HT-29 (cell line): ENCODE measurements at regions not wholly inside any gene's neighbourhood (a gene's known extent, or its start where the extent isn't known, plus 50 kb on each side); places are given as distances from the start of the nearest gene placed in this dataset.

Source experiments
- DNase-seq: peaks from one replicate; pipeline ENCODE4 v3.0.0-alpha.2; 2015; ENCODE audit warnings: low spot score

DNA sequence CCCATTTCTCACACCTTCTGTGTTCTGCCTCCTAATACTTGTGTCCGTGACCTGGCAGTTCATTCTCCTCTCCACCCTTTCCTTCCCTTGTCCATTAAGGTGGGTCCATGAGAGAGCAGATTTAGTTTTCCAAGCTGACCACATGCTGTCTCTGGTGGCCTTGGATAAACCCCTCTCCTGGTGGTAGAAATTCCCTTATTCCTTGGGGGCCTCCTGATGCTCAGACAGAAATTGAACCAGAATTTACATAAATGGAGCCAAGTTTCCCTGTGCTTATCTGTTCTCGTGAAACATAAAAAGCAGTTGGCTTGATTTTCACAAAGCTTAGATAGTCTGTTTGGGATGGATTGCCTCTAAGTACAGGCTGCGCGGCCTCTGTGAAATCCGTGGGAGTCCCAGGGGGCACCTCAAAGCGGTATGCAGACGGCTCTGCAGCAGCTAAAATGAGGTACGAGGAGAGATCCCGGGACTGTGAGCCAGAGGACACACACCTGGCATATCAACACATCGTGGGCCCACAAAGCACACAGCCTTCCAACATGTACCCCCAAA lies 101.0 kb upstream of the NMNAT3 start:
- no peak for DNase-seq

DNA sequence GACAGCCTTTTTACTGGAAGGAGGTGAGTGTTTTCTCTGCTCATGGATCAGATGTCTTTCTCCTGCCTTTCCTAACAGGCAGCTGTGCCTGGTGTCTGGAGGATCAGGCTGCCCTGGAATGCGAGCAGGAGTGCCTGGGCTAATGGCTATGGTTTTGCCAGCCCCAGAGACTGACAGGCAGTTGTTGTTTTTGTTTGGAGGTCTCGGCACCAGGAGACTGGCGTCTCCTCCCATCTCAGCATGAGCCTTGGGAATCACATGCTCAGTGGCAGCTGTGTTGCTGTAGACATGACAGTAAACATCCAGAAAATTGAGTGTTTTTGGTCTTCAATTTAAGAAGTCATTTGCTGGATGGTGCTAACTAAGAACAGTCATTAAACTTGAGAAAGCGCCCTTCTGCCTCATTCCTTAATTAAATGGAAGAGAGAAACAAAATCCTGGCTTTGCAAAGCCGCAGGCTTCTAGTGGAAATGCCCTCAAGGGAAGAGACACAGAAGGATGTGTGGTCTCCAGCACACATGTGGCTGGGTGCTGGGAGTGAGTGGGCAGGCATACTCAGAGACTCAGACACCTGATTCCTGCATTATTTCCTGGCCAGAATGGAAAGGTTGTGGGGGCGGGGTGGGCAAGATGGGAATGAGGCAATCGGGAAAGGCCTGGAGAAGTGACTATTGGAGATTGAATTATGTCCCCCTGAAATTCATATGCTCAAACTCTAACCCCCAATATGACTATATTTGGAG lies 97.0 kb upstream of the NMNAT3 start:
- DNase-seq = no peak

DNA sequence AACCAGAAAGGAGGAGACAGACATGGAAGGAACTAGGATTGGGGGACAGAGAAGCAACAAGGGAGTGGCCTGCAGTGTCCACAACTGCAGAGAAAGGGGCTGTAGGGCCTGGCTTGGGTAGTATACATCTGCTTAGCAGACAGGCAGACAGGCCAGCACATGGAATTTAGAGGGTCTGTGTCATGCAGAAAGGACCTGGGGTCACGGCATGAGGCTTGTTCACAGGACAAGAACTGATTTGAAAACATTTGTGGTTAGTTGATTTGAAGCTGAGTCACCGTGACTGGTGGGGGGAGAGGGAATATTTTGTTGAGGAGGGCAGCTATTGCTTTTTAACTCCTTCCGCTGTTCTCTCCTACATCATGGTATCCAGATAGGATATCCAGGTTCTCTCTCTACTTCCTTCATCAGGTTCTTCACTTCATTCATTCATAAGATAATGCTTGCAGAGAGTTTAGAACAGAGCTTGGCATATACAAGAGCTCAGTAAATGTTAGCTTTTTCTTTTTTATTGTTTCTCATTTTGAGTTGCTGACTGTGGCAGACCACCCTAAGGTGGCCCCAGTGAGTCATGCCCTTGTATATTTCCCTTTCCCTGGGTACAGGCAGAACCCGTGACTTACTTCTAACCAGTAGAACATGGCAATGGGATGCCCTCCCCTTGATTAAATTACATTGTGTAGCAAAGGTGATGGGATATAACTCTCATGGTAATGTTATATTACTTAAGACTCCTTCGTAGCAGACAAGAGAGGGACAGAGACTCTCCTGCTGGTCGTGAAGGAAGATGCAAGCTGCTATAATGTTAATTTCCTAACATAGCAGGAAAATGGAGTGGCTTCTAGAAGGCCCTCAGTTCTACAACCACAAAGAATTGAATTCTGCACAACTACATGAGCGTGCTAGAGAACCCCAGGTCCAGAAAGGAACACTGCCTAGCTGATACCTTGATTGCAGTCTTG lies 95.0 kb upstream of the NMNAT3 start:
- no peak for DNase-seq

- DNase-seq = no peak
Observed at GRCh38 chr3:139771331-139771730, 93.6 kb upstream of the NMNAT3 start.

DNA sequence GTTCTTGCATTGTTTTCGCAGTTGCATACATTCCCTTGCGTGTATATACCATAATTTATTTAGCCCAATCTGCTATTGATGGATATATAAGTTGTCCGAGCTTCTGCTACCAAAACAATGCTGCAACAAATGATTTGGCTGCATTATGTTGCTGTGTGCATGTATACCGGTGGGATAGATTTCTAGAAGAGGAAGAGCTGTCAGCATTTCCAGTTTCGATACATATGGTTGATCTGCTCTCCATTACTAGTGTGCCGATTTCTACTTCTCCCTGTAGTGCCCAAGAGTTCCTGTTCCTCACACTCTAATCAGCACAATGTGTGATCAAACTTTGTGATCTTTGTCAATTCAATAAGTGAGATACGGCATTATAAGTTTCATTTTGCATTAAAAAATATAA lies 92.8 kb upstream of the NMNAT3 start:
- DNase-seq = no peak

DNA sequence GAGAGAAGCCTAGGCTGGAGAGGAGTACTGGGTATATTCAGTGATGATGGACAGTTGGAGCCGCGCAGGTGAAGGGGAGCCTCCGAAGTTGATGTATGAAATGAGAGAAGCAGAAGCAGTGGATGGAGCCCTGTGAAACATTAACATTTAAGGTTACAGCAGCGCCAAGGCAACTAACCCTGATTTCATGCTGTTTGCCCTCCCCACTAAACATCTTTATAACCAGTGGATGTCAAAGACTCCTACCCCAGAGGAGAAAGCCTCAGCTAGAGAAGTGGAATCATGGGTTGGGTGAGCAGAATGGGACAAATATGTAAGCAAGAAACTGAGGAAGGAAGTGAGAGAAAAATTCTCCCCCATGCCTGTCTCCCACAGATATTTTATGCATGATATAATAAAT lies 92.0 kb upstream of the NMNAT3 start:
- DNase-seq = no peak

DNA sequence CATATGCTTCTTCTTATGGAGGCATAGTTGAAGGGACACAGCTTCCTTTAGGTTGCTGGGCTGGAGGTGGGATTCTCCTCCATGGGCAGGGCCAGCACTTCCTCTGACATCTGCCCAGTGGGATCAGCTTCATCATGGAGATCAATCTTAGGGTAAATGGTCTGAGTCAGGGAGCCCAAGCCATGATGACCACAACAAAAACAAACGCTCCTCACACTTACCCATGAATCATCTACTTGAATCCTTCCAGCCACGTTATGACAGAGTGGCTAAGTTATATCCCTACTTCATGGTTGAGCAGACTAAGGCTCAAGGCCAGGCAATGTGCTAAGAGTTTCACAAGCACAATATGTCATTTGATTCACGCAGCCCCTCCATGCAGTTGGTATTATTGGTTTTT lies 87.2 kb upstream of the NMNAT3 start:
- no peak for DNase-seq

- no peak for DNase-seq
Observed at GRCh38 chr3:139764069-139764905, 86.5 kb upstream of the NMNAT3 start.

DNA sequence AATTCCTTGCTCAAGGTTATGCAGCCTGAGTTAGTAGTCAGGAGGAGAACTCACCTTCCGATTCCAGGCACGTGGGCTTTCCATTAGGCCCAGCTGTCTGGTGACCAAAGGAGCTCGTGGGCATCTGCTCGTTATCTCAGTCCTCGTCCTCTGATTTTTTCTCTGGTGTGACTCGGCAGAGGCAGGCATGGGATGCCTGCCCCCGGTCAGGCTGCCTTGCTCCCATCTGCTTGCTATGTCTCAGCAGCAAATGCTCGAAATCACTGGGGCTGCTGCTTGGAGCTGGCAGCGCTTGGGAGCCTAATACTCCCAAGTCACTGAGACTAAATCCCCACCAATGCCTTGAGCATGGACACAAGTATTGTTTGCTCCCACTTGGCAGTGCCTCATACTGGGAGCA lies 84.5 kb upstream of the NMNAT3 start:
- DNase-seq = no peak

DNA sequence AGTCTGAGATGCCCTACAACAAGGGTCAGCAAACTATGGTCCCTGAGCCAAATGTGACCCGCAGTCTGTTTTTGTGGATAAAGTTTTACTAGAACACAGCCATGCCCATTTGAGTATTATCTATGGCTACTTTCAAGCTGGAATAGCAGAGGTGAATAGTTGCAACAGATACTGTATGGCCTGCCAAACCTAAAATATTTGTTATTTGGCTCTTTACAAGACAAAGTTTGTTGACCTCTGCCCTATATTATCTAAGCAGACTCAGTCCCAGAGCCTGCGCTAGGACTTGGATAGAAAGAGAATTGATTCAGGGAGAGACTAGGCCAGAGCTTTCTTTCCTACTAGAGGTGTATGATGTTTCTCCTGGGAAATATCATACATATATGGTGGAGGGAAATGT lies 81.7 kb upstream of the NMNAT3 start:
- DNase-seq = no peak

- DNase-seq = no peak
Observed at GRCh38 chr3:139758654-139759291, 81.0 kb upstream of the NMNAT3 start.

GRCh38 chr3:139757448-139758030 lies 79.8 kb upstream of the NMNAT3 start:
- no peak for DNase-seq

DNA sequence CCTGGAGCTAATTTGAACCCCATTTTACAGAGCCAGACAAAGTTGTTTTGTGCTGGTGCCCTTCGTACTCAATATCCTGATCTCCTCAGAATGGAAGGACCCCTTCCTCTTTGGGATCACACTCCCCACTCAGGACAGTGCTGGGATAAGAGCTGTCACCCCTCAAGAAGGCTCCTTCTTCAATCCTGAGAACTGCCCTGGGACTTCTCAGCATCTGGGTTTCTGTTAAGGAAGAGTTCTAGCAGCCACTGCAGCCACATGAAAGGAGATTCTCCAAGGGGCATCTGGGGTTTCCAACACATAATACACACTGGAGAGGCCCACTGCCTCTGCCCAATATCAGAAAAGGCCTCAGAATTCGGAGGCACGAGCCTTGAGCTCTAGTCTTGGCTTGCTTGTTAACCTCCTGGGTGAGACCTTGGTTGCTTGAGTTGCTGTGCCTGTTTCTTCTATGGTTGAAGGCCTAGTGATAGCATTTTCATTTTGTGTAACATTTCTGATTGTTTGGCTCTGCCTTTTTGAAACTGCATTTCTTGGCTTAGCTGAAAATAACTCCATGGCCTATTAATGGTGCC lies 78.8 kb upstream of the NMNAT3 start:
- DNase-seq = no peak

DNA sequence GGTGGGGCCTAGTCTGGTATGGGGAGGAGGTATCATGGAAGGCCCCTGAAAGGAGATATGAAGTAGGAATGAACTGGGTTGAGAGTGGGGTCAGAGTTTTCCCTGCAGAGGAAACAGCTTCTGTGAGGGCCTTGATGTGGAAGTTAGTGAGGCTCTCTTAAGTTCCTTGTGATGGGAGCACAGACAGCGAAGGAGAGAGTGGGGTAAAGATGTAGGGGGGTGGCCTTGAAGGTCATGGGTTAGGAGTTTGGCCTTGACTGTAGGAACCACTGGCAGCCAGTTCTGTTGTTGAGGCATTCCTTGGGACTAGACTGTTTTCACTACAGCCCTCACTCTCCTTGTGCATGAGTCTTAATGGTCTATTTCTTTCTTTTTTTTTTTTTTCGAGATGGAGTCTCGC lies 77.8 kb upstream of the NMNAT3 start:
- DNase-seq = no peak

GRCh38 chr3:139751789-139752188 lies 74.0 kb upstream of the NMNAT3 start:
- DNase-seq = no peak

- DNase-seq = no peak
Observed at GRCh38 chr3:139746481-139746880, 68.7 kb upstream of the NMNAT3 start.

DNA sequence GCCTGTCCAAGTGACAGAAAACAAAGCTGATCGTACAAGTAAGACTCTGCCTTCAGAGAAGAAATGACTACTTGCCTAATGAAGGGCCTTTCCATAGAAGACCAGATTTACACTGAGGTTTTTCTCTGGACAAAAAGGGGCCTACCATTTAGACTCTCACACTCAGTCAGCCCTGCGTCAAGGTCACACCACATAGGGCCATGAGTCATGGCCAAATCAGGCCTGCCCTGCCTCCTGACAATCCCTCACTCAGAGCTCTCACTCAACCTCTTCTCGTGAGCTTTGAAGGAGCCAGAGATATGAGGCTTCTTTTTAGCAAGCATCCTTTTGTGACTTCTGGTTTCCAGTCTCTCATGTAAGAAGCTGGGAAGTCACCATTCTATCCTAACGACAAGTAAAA lies 68.1 kb upstream of the NMNAT3 start:
- DNase-seq = no peak

DNA sequence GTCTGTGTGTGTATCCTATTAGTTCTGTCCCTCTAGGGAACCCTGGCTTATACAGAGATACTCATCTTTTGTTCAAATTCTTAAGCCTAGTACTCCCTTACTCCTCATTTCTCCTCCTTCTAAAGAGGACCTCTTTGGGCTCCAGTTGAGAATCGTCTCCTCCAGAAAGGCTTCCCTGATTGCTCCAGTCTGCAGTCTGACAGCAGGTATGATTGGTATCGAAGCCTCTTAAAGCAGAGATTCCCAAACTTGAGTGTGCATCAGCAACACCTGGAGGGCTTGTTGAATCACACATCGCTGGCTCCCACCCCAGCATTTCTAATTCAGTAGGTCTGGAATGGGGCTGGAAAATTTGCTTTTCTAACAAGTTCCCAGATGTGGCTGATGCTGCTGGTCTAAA lies 60.9 kb upstream of the NMNAT3 start:
- DNase-seq = no peak

DNA sequence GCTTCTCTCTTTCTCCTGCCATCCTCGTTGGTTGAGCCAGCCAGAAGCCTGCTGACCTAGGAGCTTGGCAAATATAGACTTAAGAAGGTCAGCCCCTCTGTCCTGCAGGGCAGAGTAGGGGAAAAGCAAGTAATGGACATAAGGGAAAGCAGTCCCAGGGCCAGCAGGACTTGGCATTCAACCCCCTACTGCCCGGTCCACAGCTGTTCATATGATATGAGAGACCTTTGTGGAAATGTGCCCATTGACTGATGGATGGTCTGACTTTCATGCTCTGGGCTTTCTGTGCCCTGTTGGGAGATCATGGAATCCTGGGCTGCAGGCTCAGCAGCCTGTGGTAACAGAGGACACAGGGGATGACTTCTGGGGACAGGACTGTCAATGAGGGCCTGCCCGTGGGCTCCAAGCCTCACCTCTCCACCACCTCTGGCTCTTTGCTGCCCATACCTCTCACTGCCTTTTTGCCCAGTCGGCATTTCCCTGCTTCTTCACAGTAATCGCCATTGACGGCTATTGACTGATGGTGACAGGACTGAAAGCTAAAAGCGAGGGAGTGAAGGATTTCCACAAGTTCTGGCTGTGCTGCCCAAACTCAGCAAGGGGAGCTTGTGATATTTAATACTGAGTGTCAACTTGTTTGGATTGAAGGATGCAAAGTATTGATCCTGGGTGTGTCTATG lies 60.0 kb upstream of the NMNAT3 start:
- no peak for DNase-seq

GRCh38 chr3:139735191-139735590 lies 57.4 kb upstream of the NMNAT3 start:
- DNase-seq = no peak
